ENCODE measurements at regions not wholly inside any gene's neighbourhood (a gene's known extent, or its start where the extent isn't known, plus 50 kb on each side); places are given as distances from the start of the nearest gene placed in this dataset.

DNA sequence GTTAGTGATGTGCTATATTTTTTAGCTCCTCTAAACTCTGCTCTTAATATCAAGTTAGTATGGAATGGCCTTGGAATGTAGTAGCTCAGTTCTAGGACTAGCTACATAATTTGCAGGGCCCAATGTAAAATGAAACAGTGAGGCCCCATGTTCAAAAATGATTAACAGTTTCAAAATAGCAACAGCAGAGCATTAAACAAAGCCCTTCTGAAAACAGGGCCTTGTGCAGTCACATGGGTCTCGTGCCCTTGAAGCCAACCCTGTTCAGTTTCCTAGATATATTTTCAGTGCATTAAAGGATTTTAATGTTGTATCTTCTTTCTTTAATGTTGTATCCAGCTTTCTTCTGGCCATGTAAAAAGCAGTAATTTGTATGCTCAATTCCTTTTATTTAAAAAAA lies 82.1 kb downstream of the TASL start:
- Histone ChIP-seq H3K9me3 (no peaks in the 10 kb centered on the region), H3K4me2 (no peak overlapping the region), H3K4me3 (no peak overlapping the region), H3K27ac (no peak overlapping the region), H3K4me1 (no peaks in the 10 kb centered on the region)
- no peak for TF ChIP-seq EHMT2 (IDR thresholded peaks at IDR 0.05; ENCODE audit: low read depth)
- no peak for TF ChIP-seq ZFP36 (IDR thresholded peaks at IDR 0.05; ENCODE audit: borderline replicate concordance, partially characterized antibody)
- TF ChIP-seq FOSL2 (IDR thresholded peaks at IDR 0.05): no peak
- TF ChIP-seq FOSL2 (CRISPR knock-in tag; IDR thresholded peaks at IDR 0.05): no peak
- no peak for TF ChIP-seq RNF2 (IDR thresholded peaks at IDR 0.05; ENCODE audit: borderline replicate concordance, low read depth)
- POLR2A ChIA-PET: no interaction called here
- 73% methylated on average over 1 of the region's 1 CpG for WGBS (ENCODE audit: missing lambda C conversion rate)
- ATAC-seq: no peak
- DNase-seq (ENCODE audit: low read depth in 1 of 2, low spot score in 1 of 2): no peak
- FAIRE-seq: peak; percentile 81
- CTCF ChIA-PET: interaction anchor here (1.2 kb wide), 1 partner anchor 8 kb away, joined by 5 read pairs; no protein-coding TSS in a partner anchor

DNA sequence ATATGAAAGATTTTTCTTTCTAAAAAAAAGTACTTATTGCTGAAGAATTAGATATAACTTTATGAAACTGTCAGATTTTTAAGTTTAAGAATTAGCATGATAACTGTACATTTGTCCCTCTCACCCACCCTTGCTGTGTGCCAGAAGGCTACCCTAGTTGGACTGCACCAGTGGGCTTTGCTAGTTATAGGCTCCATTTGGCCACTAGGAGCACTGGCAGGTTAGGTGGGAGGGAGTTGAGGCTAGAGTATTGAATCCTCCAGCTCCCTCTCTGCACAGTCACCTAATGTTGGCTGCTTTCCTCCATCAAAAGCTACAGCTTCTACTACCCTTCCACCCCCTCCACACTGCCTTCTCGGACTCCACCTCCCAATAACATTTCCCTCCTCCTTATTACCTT lies 84.2 kb downstream of the TASL start:
- Histone ChIP-seq H3K4me1 (no peaks in the 10 kb centered on the region), H3K27ac (no peak overlapping the region), H3K9me3 (no peaks in the 10 kb centered on the region), H3K4me3 (no peak overlapping the region), H3K4me2 (no peak overlapping the region)
- WGBS (ENCODE audit: missing lambda C conversion rate): 65% methylated on average over 1 of the region's 1 CpG
- no peak for FAIRE-seq
- CTCF ChIA-PET: interaction anchor here (1.0 kb wide), 1 partner anchor 11 kb away, joined by 4 read pairs; no protein-coding TSS in a partner anchor
- ATAC-seq: peak in 1 of 2 experiments; percentile 50; a peak in 1 of 6 replicates
- TF ChIP-seq, protein P1, sequence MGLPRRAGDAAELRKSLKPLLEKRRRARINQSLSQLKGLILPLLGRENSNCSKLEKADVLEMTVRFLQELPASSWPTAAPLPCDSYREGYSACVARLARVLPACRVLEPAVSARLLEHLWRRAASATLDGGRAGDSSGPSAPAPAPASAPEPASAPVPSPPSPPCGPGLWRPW (IDR thresholded peaks at IDR 0.05): no peak
- no peak for DNase-seq (ENCODE audit: low read depth in 1 of 2, low spot score in 1 of 2)
- POLR2A ChIA-PET: no interaction called here

DNA sequence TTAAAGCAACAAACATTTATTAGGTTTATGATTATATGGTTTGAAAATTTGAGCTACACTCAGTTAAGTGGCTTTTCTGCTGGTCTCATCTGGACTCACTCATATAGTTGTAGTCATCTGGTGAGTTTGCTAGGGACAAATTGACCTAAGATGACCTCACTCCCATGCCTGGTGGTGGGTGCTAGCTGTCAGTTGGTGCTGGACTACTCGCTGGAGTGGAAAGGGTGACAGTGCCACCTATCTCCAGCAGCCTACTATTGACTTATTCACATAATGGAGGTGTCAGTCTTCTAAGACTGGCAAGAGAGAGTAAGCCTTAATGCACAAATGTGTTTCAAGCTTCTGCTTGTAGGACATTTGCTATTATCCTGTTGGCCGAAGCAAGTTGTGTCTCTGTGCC lies 88.2 kb downstream of the TASL start:
- Histone ChIP-seq H3K9me3 (no peaks in the 10 kb centered on the region), H3K4me1 (no peaks in the 10 kb centered on the region), H3K4me2 (no peak overlapping the region), H3K4me3 (no peak overlapping the region), H3K27ac (no peak overlapping the region)
- POLR2A ChIA-PET: no interaction called here
- TF ChIP-seq RAD21 (conservative IDR thresholded peaks at IDR 0.05 in 1 of 2, IDR thresholded peaks at IDR 0.05 in 1 of 2) (peak in 1 of 2 experiments; percentile 53; a peak in 3 of 5 replicates), NFE2L2 (conservative IDR thresholded peaks at IDR 0.05; ENCODE audit: low read length) (no peak), FOSL2 (IDR thresholded peaks at IDR 0.05) (no peak), FOSL2 (CRISPR knock-in tag; IDR thresholded peaks at IDR 0.05) (no peak), GATA3 (IDR thresholded peaks at IDR 0.05; ENCODE audit: borderline replicate concordance) (no peak), ZSCAN20 (CRISPR knock-in tag; IDR thresholded peaks at IDR 0.05) (no peak), FOSB (CRISPR knock-in tag; IDR thresholded peaks at IDR 0.05) (no peak)
- ATAC-seq: peak; percentile 81 to 91
- peak; percentile 9 to 49 for DNase-seq (ENCODE audit: low read depth in 1 of 2, low spot score in 1 of 2)
- CTCF ChIA-PET: interaction anchor here (0.7 to 3.6 kb wide), 7 partner anchors 15 to 215 kb away, joined by 3 to 10 read pairs (median 3); partner anchors contain the start of gene NR0B1
- no peak for FAIRE-seq
- 34% methylated on average over 2 of the region's 2 CpGs for WGBS (ENCODE audit: missing lambda C conversion rate)

DNA sequence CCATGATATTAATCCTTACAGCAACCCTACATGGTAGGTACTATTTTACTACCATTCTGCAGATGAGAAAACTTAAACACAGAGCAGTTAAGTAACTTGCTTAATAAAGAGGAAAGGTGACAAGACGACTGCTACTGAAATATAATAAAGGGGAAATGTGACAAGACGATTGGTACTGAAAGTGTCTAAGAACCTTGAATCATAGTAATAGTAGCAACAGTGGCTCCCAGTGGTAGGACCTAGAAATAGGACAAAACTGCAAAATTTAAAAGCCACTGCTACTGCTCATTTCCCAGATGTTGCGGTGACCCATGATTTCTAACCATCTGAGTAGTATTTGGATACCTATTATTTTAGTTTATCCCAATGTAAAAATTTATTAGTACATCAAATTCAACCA lies 89.5 kb downstream of the TASL start:
- FAIRE-seq (peak; percentile 96), DNase-seq (ENCODE audit: low read depth in 1 of 2, low spot score in 1 of 2) (peak; percentile 5 to 26), ATAC-seq (peak in 1 of 2 experiments; percentile 70; a peak in 3 of 6 replicates)
- POLR2A ChIA-PET: no interaction called here
- no peaks in the 10 kb centered on the region for H3K9me3 ChIP-seq
- 28% methylated on average over 3 of the region's 3 CpGs for WGBS (ENCODE audit: missing lambda C conversion rate)
- no peak overlapping the region for H3K4me2 ChIP-seq
- no peak overlapping the region for H3K27ac ChIP-seq
- CTCF ChIA-PET: no interaction called here
- TF ChIP-seq, protein P2, sequence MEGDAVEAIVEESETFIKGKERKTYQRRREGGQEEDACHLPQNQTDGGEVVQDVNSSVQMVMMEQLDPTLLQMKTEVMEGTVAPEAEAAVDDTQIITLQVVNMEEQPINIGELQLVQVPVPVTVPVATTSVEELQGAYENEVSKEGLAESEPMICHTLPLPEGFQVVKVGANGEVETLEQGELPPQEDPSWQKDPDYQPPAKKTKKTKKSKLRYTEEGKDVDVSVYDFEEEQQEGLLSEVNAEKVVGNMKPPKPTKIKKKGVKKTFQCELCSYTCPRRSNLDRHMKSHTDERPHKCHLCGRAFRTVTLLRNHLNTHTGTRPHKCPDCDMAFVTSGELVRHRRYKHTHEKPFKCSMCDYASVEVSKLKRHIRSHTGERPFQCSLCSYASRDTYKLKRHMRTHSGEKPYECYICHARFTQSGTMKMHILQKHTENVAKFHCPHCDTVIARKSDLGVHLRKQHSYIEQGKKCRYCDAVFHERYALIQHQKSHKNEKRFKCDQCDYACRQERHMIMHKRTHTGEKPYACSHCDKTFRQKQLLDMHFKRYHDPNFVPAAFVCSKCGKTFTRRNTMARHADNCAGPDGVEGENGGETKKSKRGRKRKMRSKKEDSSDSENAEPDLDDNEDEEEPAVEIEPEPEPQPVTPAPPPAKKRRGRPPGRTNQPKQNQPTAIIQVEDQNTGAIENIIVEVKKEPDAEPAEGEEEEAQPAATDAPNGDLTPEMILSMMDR (IDR thresholded peaks at IDR 0.05): peak; percentile 20; the same call in 1 of the 3 replicates
- TF ChIP-seq CBX2 (IDR thresholded peaks at IDR 0.05; ENCODE audit: borderline replicate concordance, low read depth) (no peak), SREBF2 (IDR thresholded peaks at IDR 0.05) (no peak), MYC (IDR thresholded peaks at IDR 0.05; ENCODE audit: borderline replicate concordance, low read length) (no peak), RAD21 (conservative IDR thresholded peaks at IDR 0.05 in 1 of 2, IDR thresholded peaks at IDR 0.05 in 1 of 2) (peak; percentile 14 to 39; a peak in 2 of 5 replicates)
- H3K4me1 ChIP-seq: no peaks in the 10 kb centered on the region
- H3K4me3 ChIP-seq: no peak overlapping the region

Measured in A549 (cell line).